ENCODE measurements at regions not wholly inside any gene's neighbourhood (a gene's known extent, or its start where the extent isn't known, plus 50 kb on each side); places are given as distances from the start of the nearest gene placed in this dataset.
"Not testable (repeated sequence)": the region's sequence is repeated elsewhere in the genome, so short reads cannot be mapped to it uniquely, and the experiment has no call there.

GRCh38 chr6:163750431-163751031, 336.0 kb downstream of the QKI start:
- H3K4me1 ChIP-seq (ENCODE audit: insufficient read depth, low read length): peaks cover 7% of the 10 kb centered on the region
- no peaks in the 10 kb centered on the region for H4K20me1 ChIP-seq (ENCODE audit: insufficient read depth, low read length)
- H3K36me3 Mint-ChIP-seq (ENCODE audit: low read depth, unreplicated experiment): no peaks in the 10 kb centered on the region
- peak overlapping the region; percentile 26 for H3K27ac Mint-ChIP-seq (ENCODE audit: unreplicated experiment)
- TF ChIP-seq, protein P1, sequence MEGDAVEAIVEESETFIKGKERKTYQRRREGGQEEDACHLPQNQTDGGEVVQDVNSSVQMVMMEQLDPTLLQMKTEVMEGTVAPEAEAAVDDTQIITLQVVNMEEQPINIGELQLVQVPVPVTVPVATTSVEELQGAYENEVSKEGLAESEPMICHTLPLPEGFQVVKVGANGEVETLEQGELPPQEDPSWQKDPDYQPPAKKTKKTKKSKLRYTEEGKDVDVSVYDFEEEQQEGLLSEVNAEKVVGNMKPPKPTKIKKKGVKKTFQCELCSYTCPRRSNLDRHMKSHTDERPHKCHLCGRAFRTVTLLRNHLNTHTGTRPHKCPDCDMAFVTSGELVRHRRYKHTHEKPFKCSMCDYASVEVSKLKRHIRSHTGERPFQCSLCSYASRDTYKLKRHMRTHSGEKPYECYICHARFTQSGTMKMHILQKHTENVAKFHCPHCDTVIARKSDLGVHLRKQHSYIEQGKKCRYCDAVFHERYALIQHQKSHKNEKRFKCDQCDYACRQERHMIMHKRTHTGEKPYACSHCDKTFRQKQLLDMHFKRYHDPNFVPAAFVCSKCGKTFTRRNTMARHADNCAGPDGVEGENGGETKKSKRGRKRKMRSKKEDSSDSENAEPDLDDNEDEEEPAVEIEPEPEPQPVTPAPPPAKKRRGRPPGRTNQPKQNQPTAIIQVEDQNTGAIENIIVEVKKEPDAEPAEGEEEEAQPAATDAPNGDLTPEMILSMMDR (IDR thresholded peaks at IDR 0.05; ENCODE audit: insufficient read depth, low read depth, low read length): no peak
- TF ChIP-seq EZH2 (IDR thresholded peaks at IDR 0.05; ENCODE audit: insufficient read depth, low read length): no peak
- H3K36me3 ChIP-seq (ENCODE audit: insufficient read depth, low read length): no peaks in the 10 kb centered on the region
- peaks cover 5% of the 10 kb centered on the region for H3K27me3 ChIP-seq (ENCODE audit: insufficient read depth, low read length)
- H3K27ac ChIP-seq (ENCODE audit: low read depth, low read length): no peak overlapping the region
- H2AFZ ChIP-seq (ENCODE audit: low read depth, low read length): no peak overlapping the region
- peaks cover 8% of the 10 kb centered on the region for H3K9me3 Mint-ChIP-seq (ENCODE audit: unreplicated experiment)
- no peaks in the 10 kb centered on the region for H3K79me2 ChIP-seq (ENCODE audit: insufficient read depth, low read length)
- H3K9ac ChIP-seq (ENCODE audit: low read length): no peak overlapping the region
- H3K9me3 ChIP-seq (ENCODE audit: insufficient read depth, low read depth, low read length): no peaks in the 10 kb centered on the region
- H3K4me1 Mint-ChIP-seq (ENCODE audit: low read depth, unreplicated experiment): peaks cover 20% of the 10 kb centered on the region
- FAIRE-seq (no peak), DNase-seq (ENCODE audit: low read depth) (no peak)
- H3K4me3 Mint-ChIP-seq (ENCODE audit: unreplicated experiment): no peak overlapping the region
- no peak overlapping the region for H3K4me2 ChIP-seq (ENCODE audit: low read length)
- H3K4me3 ChIP-seq (ENCODE audit: insufficient read depth, low read depth, low read length): no peak overlapping the region
- H3K27me3 Mint-ChIP-seq (ENCODE audit: low read depth, unreplicated experiment): no peaks in the 10 kb centered on the region

DNA sequence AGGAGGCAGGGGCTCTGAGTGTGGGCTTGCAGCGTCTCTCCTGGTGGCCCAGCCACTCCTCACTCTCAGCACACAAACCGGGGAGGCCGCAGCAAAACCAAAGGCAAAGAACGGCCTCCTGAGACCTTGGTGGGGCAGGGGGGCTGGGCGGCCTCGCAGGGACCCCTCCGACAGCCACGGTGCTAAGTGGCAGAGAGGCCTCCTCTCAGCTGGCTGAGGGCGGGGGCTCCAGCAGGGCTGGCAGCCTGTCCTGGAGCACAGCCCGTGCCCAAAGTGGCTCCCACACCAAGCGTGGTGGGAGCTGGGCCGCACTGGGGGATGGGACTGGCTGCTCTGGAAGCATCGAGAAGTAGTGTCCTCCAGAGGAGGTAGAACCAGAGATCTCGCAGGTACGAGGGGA, 334.4 kb downstream of the QKI start:
- Mint-ChIP-seq H3K9me3 (ENCODE audit: unreplicated experiment) (peaks cover 5% of the 10 kb centered on the region), H3K36me3 (ENCODE audit: low read depth, unreplicated experiment) (no peaks in the 10 kb centered on the region), H3K4me3 (ENCODE audit: unreplicated experiment) (no peak overlapping the region), H3K27me3 (ENCODE audit: low read depth, unreplicated experiment) (no peaks in the 10 kb centered on the region), H3K4me1 (ENCODE audit: low read depth, unreplicated experiment) (peaks cover 27% of the 10 kb centered on the region), H3K27ac (ENCODE audit: unreplicated experiment) (no peak overlapping the region)
- H3K9me3 ChIP-seq (ENCODE audit: insufficient read depth, low read depth, low read length): no peaks in the 10 kb centered on the region
- peaks cover 14% of the 10 kb centered on the region for H3K4me1 ChIP-seq (ENCODE audit: insufficient read depth, low read length)
- no peaks in the 10 kb centered on the region for H3K79me2 ChIP-seq (ENCODE audit: insufficient read depth, low read length)
- TF ChIP-seq, protein P1 (IDR thresholded peaks at IDR 0.05; ENCODE audit: insufficient read depth, low read depth, low read length): no peak
- TF ChIP-seq EZH2 (IDR thresholded peaks at IDR 0.05; ENCODE audit: insufficient read depth, low read length): no peak
- no peak overlapping the region for H3K27ac ChIP-seq (ENCODE audit: low read depth, low read length)
- H3K27me3 ChIP-seq (ENCODE audit: insufficient read depth, low read length): peaks cover 5% of the 10 kb centered on the region
- H3K36me3 ChIP-seq (ENCODE audit: insufficient read depth, low read length): no peaks in the 10 kb centered on the region
- no peak for FAIRE-seq
- no peak overlapping the region for H3K4me2 ChIP-seq (ENCODE audit: low read length)
- H2AFZ ChIP-seq (ENCODE audit: low read depth, low read length): no peak overlapping the region
- no peak for DNase-seq (ENCODE audit: low read depth)
- no peak overlapping the region for H3K9ac ChIP-seq (ENCODE audit: low read length)
- no peaks in the 10 kb centered on the region for H4K20me1 ChIP-seq (ENCODE audit: insufficient read depth, low read length)
- no peak overlapping the region for H3K4me3 ChIP-seq (ENCODE audit: insufficient read depth, low read depth, low read length)

DNA sequence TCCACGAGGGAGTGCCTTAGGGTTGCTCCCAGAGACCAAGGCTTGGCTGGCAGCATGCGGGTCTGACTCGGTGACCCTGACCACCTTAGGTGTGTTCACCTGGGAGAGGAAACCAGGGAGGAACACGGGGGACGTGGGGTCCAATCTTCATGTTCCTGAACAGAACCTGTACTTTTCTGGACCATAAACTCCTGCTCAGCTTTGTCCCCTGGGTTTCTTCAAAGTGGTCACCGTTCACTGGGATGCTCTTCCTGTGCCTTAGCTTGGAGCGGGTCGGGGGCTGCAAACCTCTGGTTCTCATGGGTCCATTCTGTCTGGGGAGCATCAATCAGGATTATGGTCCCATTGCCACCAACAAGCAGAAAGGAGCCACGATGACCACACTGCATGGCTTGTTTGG, 333.5 kb downstream of the QKI start:
- H3K9me3 Mint-ChIP-seq (ENCODE audit: unreplicated experiment): peaks cover 5% of the 10 kb centered on the region
- H3K4me3 ChIP-seq (ENCODE audit: insufficient read depth, low read depth, low read length): no peak overlapping the region
- DNase-seq (ENCODE audit: low read depth): no peak

GRCh38 chr6:163747058-163747457, 332.5 kb downstream of the QKI start:
- H3K27me3 Mint-ChIP-seq (ENCODE audit: low read depth, unreplicated experiment); H3K9ac ChIP-seq (ENCODE audit: low read length); H3K27me3 ChIP-seq (ENCODE audit: insufficient read depth, low read length); H3K27ac ChIP-seq (ENCODE audit: low read depth, low read length); FAIRE-seq; H3K9me3 Mint-ChIP-seq (ENCODE audit: unreplicated experiment); H3K36me3 ChIP-seq (ENCODE audit: insufficient read depth, low read length); H3K79me2 ChIP-seq (ENCODE audit: insufficient read depth, low read length); DNase-seq (ENCODE audit: low read depth); H2AFZ ChIP-seq (ENCODE audit: low read depth, low read length); H3K4me3 ChIP-seq (ENCODE audit: insufficient read depth, low read depth, low read length); H3K9me3 ChIP-seq (ENCODE audit: insufficient read depth, low read depth, low read length); H3K36me3 Mint-ChIP-seq (ENCODE audit: low read depth, unreplicated experiment); H3K4me2 ChIP-seq (ENCODE audit: low read length); H3K4me3 Mint-ChIP-seq (ENCODE audit: unreplicated experiment); H4K20me1 ChIP-seq (ENCODE audit: insufficient read depth, low read length): not testable (repeated sequence)
- H3K4me1 ChIP-seq (ENCODE audit: insufficient read depth, low read length): peaks cover 14% of the 10 kb centered on the region
- peaks cover 27% of the 10 kb centered on the region for H3K4me1 Mint-ChIP-seq (ENCODE audit: low read depth, unreplicated experiment)
- peak overlapping the region; percentile 72 for H3K27ac Mint-ChIP-seq (ENCODE audit: unreplicated experiment)

More for the DNA sequence above, 333.5 kb downstream of the QKI start:
- Histone ChIP-seq H3K36me3 (ENCODE audit: insufficient read depth, low read length) (no peaks in the 10 kb centered on the region), H3K9ac (ENCODE audit: low read length) (no peak overlapping the region), H3K4me2 (ENCODE audit: low read length) (no peak overlapping the region), H3K79me2 (ENCODE audit: insufficient read depth, low read length) (no peaks in the 10 kb centered on the region), H3K27me3 (ENCODE audit: insufficient read depth, low read length) (peaks cover 5% of the 10 kb centered on the region), H2AFZ (ENCODE audit: low read depth, low read length) (no peak overlapping the region), H4K20me1 (ENCODE audit: insufficient read depth, low read length) (no peaks in the 10 kb centered on the region), H3K9me3 (ENCODE audit: insufficient read depth, low read depth, low read length) (no peaks in the 10 kb centered on the region), H3K4me1 (ENCODE audit: insufficient read depth, low read length) (peaks cover 14% of the 10 kb centered on the region), H3K27ac (ENCODE audit: low read depth, low read length) (no peak overlapping the region)
- H3K36me3 Mint-ChIP-seq (ENCODE audit: low read depth, unreplicated experiment): no peaks in the 10 kb centered on the region
- TF ChIP-seq, protein P1 (IDR thresholded peaks at IDR 0.05; ENCODE audit: insufficient read depth, low read depth, low read length): no peak
- no peak for TF ChIP-seq EZH2 (IDR thresholded peaks at IDR 0.05; ENCODE audit: insufficient read depth, low read length)
- H3K27ac Mint-ChIP-seq (ENCODE audit: unreplicated experiment): no peak overlapping the region
- no peak overlapping the region for H3K4me3 Mint-ChIP-seq (ENCODE audit: unreplicated experiment)
- H3K27me3 Mint-ChIP-seq (ENCODE audit: low read depth, unreplicated experiment): no peaks in the 10 kb centered on the region
- FAIRE-seq: no peak
- peaks cover 27% of the 10 kb centered on the region for H3K4me1 Mint-ChIP-seq (ENCODE audit: low read depth, unreplicated experiment)
